Stimulated activated CD4-positive, alpha-beta T cell treated with anti-CD3 and anti-CD28 coated beads, Interleukin-1b, Interleukin-23, amount 100 ng/mL, for 1 hour (primary cell): ENCODE measurements at regions not wholly inside any gene's neighbourhood (a gene's known extent, or its start where the extent isn't known, plus 50 kb on each side); places are given as distances from the start of the nearest gene placed in this dataset.

Experiments used
- DNase-seq, 2 donors: peaks; one replicate each; pipeline ENCODE4 v3.0.0-alpha.2; 2020; ENCODE audit warnings: low read depth in 2 of 2

- no peak for DNase-seq
These were observed 95.5 kb upstream of the KRR1 start for GRCh38 chr12:75606956-75607355.

GRCh38 chr12:75606151-75606550 lies 94.7 kb upstream of the KRR1 start:
- no peak for DNase-seq

- DNase-seq = no peak
These were observed 92.1 kb upstream of the KRR1 start for GRCh38 chr12:75603475-75603874.

- DNase-seq = no peak
These were observed 90.7 kb upstream of the KRR1 start for GRCh38 chr12:75602106-75602505.

GRCh38 chr12:75600146-75600545 lies 88.7 kb upstream of the KRR1 start:
- DNase-seq = no peak

- DNase-seq = no peak
These were observed 87.7 kb upstream of the KRR1 start for GRCh38 chr12:75599061-75599460.

GRCh38 chr12:75596406-75596805 lies 85.0 kb upstream of the KRR1 start:
- DNase-seq = no peak

- no peak for DNase-seq
These were observed 81.4 kb upstream of the KRR1 start for GRCh38 chr12:75592638-75593335.

GRCh38 chr12:75592086-75592485 lies 80.7 kb upstream of the KRR1 start:
- no peak for DNase-seq

- DNase-seq = no peak
These were observed 80.2 kb upstream of the KRR1 start for GRCh38 chr12:75591628-75592027.

- no peak for DNase-seq
These were observed 78.4 kb upstream of the KRR1 start for GRCh38 chr12:75589801-75590200.

- DNase-seq = no peak
These were observed 76.1 kb upstream of the KRR1 start for GRCh38 chr12:75587340-75588106.

GRCh38 chr12:75585330-75585729 lies 73.9 kb upstream of the KRR1 start:
- no peak for DNase-seq

- no peak for DNase-seq
These were observed 71.9 kb upstream of the KRR1 start for GRCh38 chr12:75583355-75583754.

GRCh38 chr12:75581515-75581914 lies 70.1 kb upstream of the KRR1 start:
- no peak for DNase-seq

- DNase-seq = no peak
These were observed 68.1 kb upstream of the KRR1 start for GRCh38 chr12:75579552-75579951.

- DNase-seq = no peak
These were observed 67.1 kb upstream of the KRR1 start for GRCh38 chr12:75578546-75578945.

- no peak for DNase-seq
These were observed 66.4 kb upstream of the KRR1 start for GRCh38 chr12:75577812-75578211.

- DNase-seq = no peak
These were observed 60.3 kb upstream of the KRR1 start for GRCh38 chr12:75571656-75572205.

GRCh38 chr12:75571204-75571603 lies 59.8 kb upstream of the KRR1 start:
- no peak for DNase-seq

GRCh38 chr12:75568801-75569200 lies 57.4 kb upstream of the KRR1 start:
- DNase-seq = no peak

- no peak for DNase-seq
These were observed 57.0 kb upstream of the KRR1 start for GRCh38 chr12:75568393-75568792.

GRCh38 chr12:75565795-75566194 lies 54.4 kb upstream of the KRR1 start:
- DNase-seq = no peak
